ENCODE measurements at regions not wholly inside any gene's neighbourhood (a gene's known extent, or its start where the extent isn't known, plus 50 kb on each side); places are given as distances from the start of the nearest gene placed in this dataset.

- TF ChIP-seq CTCF (IDR thresholded peaks at IDR 0.05; ENCODE audit: low read depth, low read length, missing input control), result no peak
- no peak for TF ChIP-seq FOXA1 (IDR thresholded peaks at IDR 0.05)
- no peak for TF ChIP-seq EGR1 (IDR thresholded peaks at IDR 0.05; ENCODE audit: low read depth in 2 of 2)
- TF ChIP-seq MAX (IDR thresholded peaks at IDR 0.05), result no peak
- no peak for TF ChIP-seq TAF1 (conservative IDR thresholded peaks at IDR 0.05)
- no peak for TF ChIP-seq YY1 (IDR thresholded peaks at IDR 0.05)
- TF ChIP-seq RAD21 (IDR thresholded peaks at IDR 0.05), result no peak
- TF ChIP-seq ZBTB33 (IDR thresholded peaks at IDR 0.05), result no peak
- TF ChIP-seq REST (IDR thresholded peaks at IDR 0.05), result no peak
- no peak for TF ChIP-seq HNF4G (IDR thresholded peaks at IDR 0.05)
- TF ChIP-seq RXRA (IDR thresholded peaks at IDR 0.05), result no peak
Observed at GRCh38 chr2:41216978-41217377, 765.1 kb upstream of the SLC8A1 start.
